ENCODE measurements at regions not wholly inside any gene's neighbourhood (a gene's known extent, or its start where the extent isn't known, plus 50 kb on each side); places are given as distances from the start of the nearest gene placed in this dataset.
"Not testable (repeated sequence)": the region's sequence is repeated elsewhere in the genome, so short reads cannot be mapped to it uniquely, and the experiment has no call there.

- in situ Hi-C loops (cut with HindIII; ENCODE audit: low sequenced_read_pairs), result no loop called here
These were observed 537.3 kb downstream of the MFSD1 start for GRCh38 chr3:159339131-159339530.

- in situ Hi-C loops (cut with HindIII; ENCODE audit: low sequenced_read_pairs), result no loop called here
These were observed 539.1 kb downstream of the MFSD1 start for GRCh38 chr3:159340877-159341500.

GRCh38 chr3:159346271-159346903 lies 544.5 kb downstream of the MFSD1 start:
- in situ Hi-C loops (cut with HindIII; ENCODE audit: low sequenced_read_pairs), result no loop called here

GRCh38 chr3:159348431-159348830 lies 546.6 kb downstream of the MFSD1 start:
- in situ Hi-C loops (cut with HindIII; ENCODE audit: low sequenced_read_pairs), result no loop called here

- in situ Hi-C loops (cut with HindIII; ENCODE audit: low sequenced_read_pairs), result no loop called here
These were observed 554.8 kb downstream of the MFSD1 start for GRCh38 chr3:159356606-159357005.

GRCh38 chr3:159364511-159364910 lies 562.7 kb downstream of the MFSD1 start:
- in situ Hi-C loops (cut with HindIII; ENCODE audit: low sequenced_read_pairs), result no loop called here

GRCh38 chr3:159366476-159366875 lies 564.6 kb downstream of the MFSD1 start:
- in situ Hi-C loops (cut with HindIII; ENCODE audit: low sequenced_read_pairs), result no loop called here

- in situ Hi-C loops (cut with HindIII; ENCODE audit: low sequenced_read_pairs), result no loop called here
These were observed 570.1 kb downstream of the MFSD1 start for GRCh38 chr3:159371961-159372360.

GRCh38 chr3:159378396-159379194 lies 576.7 kb downstream of the MFSD1 start:
- in situ Hi-C loops (cut with HindIII; ENCODE audit: low sequenced_read_pairs), result no loop called here

- in situ Hi-C loops (cut with HindIII; ENCODE audit: low sequenced_read_pairs), result no loop called here
These were observed 579.0 kb downstream of the MFSD1 start for GRCh38 chr3:159380891-159381290.

GRCh38 chr3:159390656-159391212 lies 588.9 kb downstream of the MFSD1 start:
- in situ Hi-C loops (cut with HindIII; ENCODE audit: low sequenced_read_pairs), result no loop called here

GRCh38 chr3:159397683-159398082 lies 591.0 kb upstream of the IL12A start:
- in situ Hi-C loops (cut with HindIII; ENCODE audit: low sequenced_read_pairs), result not testable (repeated sequence)

- in situ Hi-C loops (cut with HindIII; ENCODE audit: low sequenced_read_pairs), result no loop called here
These were observed 587.6 kb upstream of the IL12A start for GRCh38 chr3:159401069-159401468.

- in situ Hi-C loops (cut with HindIII; ENCODE audit: low sequenced_read_pairs), result not testable (repeated sequence)
These were observed 578.9 kb upstream of the IL12A start for GRCh38 chr3:159409711-159410110.

- in situ Hi-C loops (cut with HindIII; ENCODE audit: low sequenced_read_pairs), result no loop called here
These were observed 575.3 kb upstream of the IL12A start for GRCh38 chr3:159413319-159413718.

GRCh38 chr3:159416856-159417255 lies 571.8 kb upstream of the IL12A start:
- in situ Hi-C loops (cut with HindIII; ENCODE audit: low sequenced_read_pairs), result no loop called here

- in situ Hi-C loops (cut with HindIII; ENCODE audit: low sequenced_read_pairs), result no loop called here
These were observed 570.9 kb upstream of the IL12A start for GRCh38 chr3:159417761-159418160.

GRCh38 chr3:159418571-159419526 lies 569.8 kb upstream of the IL12A start:
- in situ Hi-C loops (cut with HindIII; ENCODE audit: low sequenced_read_pairs), result no loop called here

GRCh38 chr3:159429702-159430101 lies 558.9 kb upstream of the IL12A start:
- in situ Hi-C loops (cut with HindIII; ENCODE audit: low sequenced_read_pairs), result no loop called here

GRCh38 chr3:159432682-159433340 lies 555.8 kb upstream of the IL12A start:
- in situ Hi-C loops (cut with HindIII; ENCODE audit: low sequenced_read_pairs), result no loop called here

Measured in endothelial cell of hepatic sinusoid (primary cell).